ENCODE measurements at regions not wholly inside any gene's neighbourhood (a gene's known extent, or its start where the extent isn't known, plus 50 kb on each side); places are given as distances from the start of the nearest gene placed in this dataset.

GRCh38 chr21:30986965-30987364 is 51.3 kb downstream of the KRTAP19-8 start:
- DNase-seq: no peak

- no peak for DNase-seq
Measured at GRCh38 chr21:30984889-30985288, 53.4 kb downstream of the KRTAP19-8 start.

GRCh38 chr21:30981403-30981802 is 56.9 kb downstream of the KRTAP19-8 start:
- no peak for DNase-seq

- no peak for DNase-seq
Measured at GRCh38 chr21:30979054-30979453, 59.2 kb downstream of the KRTAP19-8 start.

- DNase-seq: no peak
Measured at GRCh38 chr21:30964283-30964682, 74.0 kb downstream of the KRTAP19-8 start.

- no peak for DNase-seq
Measured at GRCh38 chr21:30963502-30963901, 74.8 kb downstream of the KRTAP19-8 start.

- no peak for DNase-seq
Measured at GRCh38 chr21:30962013-30962412, 76.3 kb downstream of the KRTAP19-8 start.

GRCh38 chr21:30958741-30959140 is 77.4 kb upstream of the KRTAP11-1 start:
- DNase-seq: peak; percentile 71 to 80

GRCh38 chr21:30957010-30957409 is 75.6 kb upstream of the KRTAP11-1 start:
- no peak for DNase-seq

GRCh38 chr21:30953605-30954004 is 72.2 kb upstream of the KRTAP11-1 start:
- no peak for DNase-seq

- no peak for DNase-seq
Measured at GRCh38 chr21:30947141-30947540, 65.8 kb upstream of the KRTAP11-1 start.

GRCh38 chr21:30943920-30944319 is 62.5 kb upstream of the KRTAP11-1 start:
- no peak for DNase-seq

GRCh38 chr21:30943243-30943642 is 61.9 kb upstream of the KRTAP11-1 start:
- DNase-seq: no peak

GRCh38 chr21:30942192-30942591 is 60.8 kb upstream of the KRTAP11-1 start:
- DNase-seq: no peak

- no peak for DNase-seq
Measured at GRCh38 chr21:30936207-30936606, 54.8 kb upstream of the KRTAP11-1 start.

GRCh38 chr21:30935889-30936168 is 54.4 kb upstream of the KRTAP11-1 start:
- DNase-seq: no peak

GRCh38 chr21:30935121-30935888 is 53.9 kb upstream of the KRTAP11-1 start:
- DNase-seq: no peak

- DNase-seq: no peak
Measured at GRCh38 chr21:30932686-30933085, 51.3 kb upstream of the KRTAP11-1 start.
